Brain pericyte (primary cell): ENCODE measurements at regions not wholly inside any gene's neighbourhood (a gene's known extent, or its start where the extent isn't known, plus 50 kb on each side); places are given as distances from the start of the nearest gene placed in this dataset.

Experiments used
- DNase-seq: peaks from one replicate; pipeline ENCODE4 v3.0.0-alpha.2; 2012; ENCODE audit warnings: low read depth, low spot score

GRCh38 chr15:47824147-47824546 is 106.8 kb downstream of the SEMA6D start:
- no peak for DNase-seq

GRCh38 chr15:47829667-47830066 is 112.4 kb downstream of the SEMA6D start:
- DNase-seq: no peak

- DNase-seq: no peak
Measured at GRCh38 chr15:47834093-47834492, 116.8 kb downstream of the SEMA6D start.

GRCh38 chr15:47839233-47839825 is 122.0 kb downstream of the SEMA6D start:
- DNase-seq: no peak

- no peak for DNase-seq
Measured at GRCh38 chr15:47843124-47843663, 125.9 kb downstream of the SEMA6D start.

- no peak for DNase-seq
Measured at GRCh38 chr15:47844437-47844836, 127.1 kb downstream of the SEMA6D start.

- DNase-seq: no peak
Measured at GRCh38 chr15:47846128-47846868, 129.0 kb downstream of the SEMA6D start.

GRCh38 chr15:47846876-47847275 is 129.6 kb downstream of the SEMA6D start:
- no peak for DNase-seq

GRCh38 chr15:47856071-47856470 is 138.8 kb downstream of the SEMA6D start:
- no peak for DNase-seq

- no peak for DNase-seq
Measured at GRCh38 chr15:47857014-47857775, 139.9 kb downstream of the SEMA6D start.

GRCh38 chr15:47857776-47858167 is 140.5 kb downstream of the SEMA6D start:
- DNase-seq: no peak

GRCh38 chr15:47861111-47861903 is 144.0 kb downstream of the SEMA6D start:
- DNase-seq: no peak

GRCh38 chr15:47862402-47862801 is 145.1 kb downstream of the SEMA6D start:
- no peak for DNase-seq

GRCh38 chr15:47866446-47866845 is 149.1 kb downstream of the SEMA6D start:
- no peak for DNase-seq

GRCh38 chr15:47870300-47870955 is 153.1 kb downstream of the SEMA6D start:
- DNase-seq: no peak

- DNase-seq: peak; percentile 47
Measured at GRCh38 chr15:47870956-47871625, 153.8 kb downstream of the SEMA6D start.

GRCh38 chr15:47872208-47872607 is 154.9 kb downstream of the SEMA6D start:
- no peak for DNase-seq

GRCh38 chr15:47872869-47873432 is 155.6 kb downstream of the SEMA6D start:
- no peak for DNase-seq

- DNase-seq: no peak
Measured at GRCh38 chr15:47876986-47877385, 159.7 kb downstream of the SEMA6D start.

GRCh38 chr15:47877836-47878235 is 160.5 kb downstream of the SEMA6D start:
- DNase-seq: no peak
